ENCODE measurements at regions not wholly inside any gene's neighbourhood (a gene's known extent, or its start where the extent isn't known, plus 50 kb on each side); places are given as distances from the start of the nearest gene placed in this dataset.

- H3K4me1 ChIP-seq (ENCODE audit: insufficient read depth, low read length) = no peaks in the 10 kb centered on the region
- CTCF ChIA-PET = no interaction called here
- no peak overlapping the region for H3K4me3 ChIP-seq (ENCODE audit: low read length)
- POLR2A ChIA-PET = no interaction called here
- H3K9me3 Mint-ChIP-seq = peaks cover 5% of the 10 kb centered on the region
- DNase-seq = peak in 3 of 14 experiments; percentile 13 to 61 (median 49)
- H3K36me3 Mint-ChIP-seq (ENCODE audit: low read depth) = no peaks in the 10 kb centered on the region
- no peaks in the 10 kb centered on the region for H3K36me3 ChIP-seq (ENCODE audit: insufficient read depth, low read length)
- intact Hi-C loops (cut with DNase I, micrococcal nuclease) = no loop called here
- H3K27me3 ChIP-seq (ENCODE audit: control insufficient read depth in 1 of 2, insufficient read depth in 2 of 2, low read length in 2 of 2) = peaks cover 2 to 3% of the 10 kb centered on the region in 2 experiments
- ATAC-seq (ENCODE audit: poor library complexity) = no peak
- no peak for TF ChIP-seq CTCF (IDR thresholded peaks at IDR 0.05)
- no peak overlapping the region for H3K27ac Mint-ChIP-seq
- no peak overlapping the region for H3K27ac ChIP-seq (ENCODE audit: low read depth in 1 of 2, low read length in 2 of 2)
- H3K9me3 ChIP-seq (ENCODE audit: control insufficient read depth in 1 of 2, insufficient read depth in 1 of 2, low read length in 2 of 2) = peaks cover 0 to 8% of the 10 kb centered on the region in 2 experiments
- H3K4me3 Mint-ChIP-seq = no peak overlapping the region
- no peaks in the 10 kb centered on the region for H3K4me1 Mint-ChIP-seq (ENCODE audit: low read depth)
- peaks cover 4% of the 10 kb centered on the region for H3K27me3 Mint-ChIP-seq
Observed at GRCh38 chr21:38930853-38931252, 125.1 kb downstream of the ETS2 start.

GRCh38 chr21:38930066-38930465, 124.3 kb downstream of the ETS2 start:
- Mint-ChIP-seq H3K27ac (no peak overlapping the region), H3K4me3 (no peak overlapping the region), H3K27me3 (peaks cover 4% of the 10 kb centered on the region), H3K9me3 (peaks cover 5% of the 10 kb centered on the region), H3K36me3 (ENCODE audit: low read depth) (no peaks in the 10 kb centered on the region), H3K4me1 (ENCODE audit: low read depth) (no peaks in the 10 kb centered on the region)
- H3K27me3 ChIP-seq (ENCODE audit: control insufficient read depth in 1 of 2, insufficient read depth in 2 of 2, low read length in 2 of 2) = peaks cover 6 to 8% of the 10 kb centered on the region in 2 experiments
- ChIA-PET CTCF (no interaction called here), POLR2A (no interaction called here)
- no peak for TF ChIP-seq CTCF (IDR thresholded peaks at IDR 0.05)
- no peak for ATAC-seq (ENCODE audit: poor library complexity)
- no peak overlapping the region for H3K4me3 ChIP-seq (ENCODE audit: low read length)
- no peak for DNase-seq
- no peaks in the 10 kb centered on the region for H3K4me1 ChIP-seq (ENCODE audit: insufficient read depth, low read length)
- no peak overlapping the region for H3K27ac ChIP-seq (ENCODE audit: low read depth in 1 of 2, low read length in 2 of 2)
- intact Hi-C loops (cut with DNase I, micrococcal nuclease) = no loop called here
- H3K36me3 ChIP-seq (ENCODE audit: insufficient read depth, low read length) = no peaks in the 10 kb centered on the region
- peaks cover 0 to 8% of the 10 kb centered on the region in 2 experiments for H3K9me3 ChIP-seq (ENCODE audit: control insufficient read depth in 1 of 2, insufficient read depth in 1 of 2, low read length in 2 of 2)

GRCh38 chr21:38929652-38930051, 123.9 kb downstream of the ETS2 start:
- Mint-ChIP-seq H3K27me3 (peaks cover 8% of the 10 kb centered on the region), H3K36me3 (ENCODE audit: low read depth) (no peaks in the 10 kb centered on the region), H3K9me3 (peaks cover 5% of the 10 kb centered on the region), H3K4me1 (ENCODE audit: low read depth) (no peaks in the 10 kb centered on the region), H3K4me3 (no peak overlapping the region), H3K27ac (no peak overlapping the region)
- DNase-seq (no peak), ATAC-seq (ENCODE audit: poor library complexity) (no peak)
- H3K4me3 ChIP-seq (ENCODE audit: low read length) = no peak overlapping the region
- H3K9me3 ChIP-seq (ENCODE audit: control insufficient read depth in 1 of 2, insufficient read depth in 1 of 2, low read length in 2 of 2) = peaks cover 0 to 8% of the 10 kb centered on the region in 2 experiments
- CTCF ChIA-PET = no interaction called here
- H3K36me3 ChIP-seq (ENCODE audit: insufficient read depth, low read length) = no peaks in the 10 kb centered on the region
- peaks cover 6 to 10% of the 10 kb centered on the region in 2 experiments for H3K27me3 ChIP-seq (ENCODE audit: control insufficient read depth in 1 of 2, insufficient read depth in 2 of 2, low read length in 2 of 2)
- no peak for TF ChIP-seq CTCF (IDR thresholded peaks at IDR 0.05)
- intact Hi-C loops (cut with DNase I, micrococcal nuclease) = no loop called here
- H3K27ac ChIP-seq (ENCODE audit: low read depth in 1 of 2, low read length in 2 of 2) = no peak overlapping the region
- POLR2A ChIA-PET = no interaction called here
- H3K4me1 ChIP-seq (ENCODE audit: insufficient read depth, low read length) = no peaks in the 10 kb centered on the region

Data from CD4-positive, alpha-beta T cell (primary cell).